CD4-positive, alpha-beta T cell treated with Interleukin-1 beta for 1 hour (primary cell): ENCODE measurements at regions not wholly inside any gene's neighbourhood (a gene's known extent, or its start where the extent isn't known, plus 50 kb on each side); places are given as distances from the start of the nearest gene placed in this dataset.
"Not testable (repeated sequence)": the region's sequence is repeated elsewhere in the genome, so short reads cannot be mapped to it uniquely, and the experiment has no call there.

ENCODE experiments used
- DNase-seq, 2 donors: peaks; one replicate each; pipeline ENCODE4 v3.0.0-alpha.2; 2020 to 2022

DNA sequence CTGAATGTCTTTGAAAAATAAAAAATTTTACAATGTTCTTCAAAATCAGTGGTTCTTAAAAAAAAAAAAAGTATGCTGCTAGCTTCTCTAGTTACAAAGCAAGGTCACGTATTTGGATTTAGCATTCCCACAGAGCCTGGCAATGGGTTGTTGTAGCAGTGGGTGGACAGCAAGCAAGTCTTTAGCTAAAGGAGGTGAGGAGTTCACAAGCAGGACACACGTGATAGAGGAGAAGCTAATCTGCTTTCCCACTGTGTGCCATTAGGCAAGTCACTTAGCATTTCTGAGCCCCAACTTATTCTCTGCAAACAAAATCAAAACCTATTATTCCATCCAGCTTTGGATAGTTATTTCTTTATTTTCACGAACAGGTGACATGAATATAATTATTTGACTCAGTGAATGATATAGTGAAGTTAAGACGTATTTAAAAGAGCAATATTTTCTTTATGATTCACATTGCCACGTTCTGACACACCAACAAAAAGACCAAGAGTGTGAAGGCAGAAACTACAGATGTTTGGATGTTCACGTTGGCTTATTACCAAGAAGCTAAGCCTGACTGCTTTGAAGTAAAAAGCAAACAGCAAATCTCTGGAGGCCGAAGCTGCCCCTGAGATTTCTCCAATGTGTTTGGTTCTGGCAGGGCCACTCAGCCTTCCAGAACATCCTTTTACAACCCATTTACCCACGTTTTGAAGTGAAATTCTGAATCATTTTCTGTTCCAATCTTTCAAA lies 612.1 kb upstream of the CDH6 start:
- DNase-seq: no peak

DNA sequence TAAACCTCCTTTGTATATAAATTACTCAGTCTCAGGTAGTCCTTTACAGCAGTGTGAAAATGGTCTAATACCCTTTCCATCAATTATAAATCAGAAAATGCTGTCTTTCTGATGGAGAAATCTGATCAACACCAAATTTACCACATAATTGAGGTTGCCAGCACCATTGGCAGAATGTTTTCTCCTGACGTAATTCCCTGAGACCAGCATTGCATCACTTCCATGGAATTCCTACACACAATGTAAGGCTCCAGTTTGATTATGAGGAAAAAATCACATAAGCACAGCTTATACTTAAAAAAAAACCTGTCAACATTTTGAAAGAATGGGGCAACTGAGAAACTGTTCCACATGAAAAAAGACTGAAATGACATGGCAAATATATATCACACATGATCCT lies 618.7 kb upstream of the CDH6 start:
- no peak for DNase-seq

DNA sequence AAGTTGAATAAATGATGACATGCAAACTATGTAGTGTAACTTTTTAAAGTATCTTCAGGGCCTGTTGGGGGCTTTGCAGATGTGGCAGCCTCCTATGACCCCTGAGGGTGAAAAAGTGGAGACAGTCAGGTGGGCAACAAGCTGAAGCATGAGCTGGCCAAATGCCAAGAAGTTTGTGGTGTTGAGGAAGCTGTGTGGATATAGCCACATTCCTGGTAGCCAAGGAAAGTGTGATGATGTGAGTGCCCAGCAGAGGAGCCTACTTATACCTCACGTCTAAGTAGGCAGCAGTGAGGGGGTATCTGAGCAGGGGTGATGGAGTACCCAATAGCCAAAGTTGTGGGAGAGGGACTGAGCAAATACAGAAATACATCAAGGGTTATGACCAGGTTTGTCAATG lies 621.2 kb upstream of the CDH6 start:
- DNase-seq: no peak

DNA sequence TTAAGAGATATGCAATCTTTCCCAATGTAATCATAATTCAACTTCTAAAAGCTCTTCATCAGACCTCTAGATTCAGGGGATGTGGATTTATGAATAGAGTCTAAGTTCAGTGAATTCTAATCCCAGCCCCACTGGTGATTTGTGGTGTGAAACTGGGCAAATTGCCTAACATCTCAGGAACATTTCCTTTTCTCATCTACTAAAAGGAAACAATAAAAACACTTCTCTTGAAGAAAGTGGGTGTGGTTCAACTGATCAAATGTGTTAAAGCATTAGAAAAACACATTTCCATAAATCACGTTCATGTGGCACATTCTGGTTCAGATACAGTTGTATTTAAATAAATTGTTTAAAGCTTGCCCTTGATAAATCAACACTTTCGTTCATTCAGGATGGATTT lies 631.7 kb upstream of the CDH6 start:
- DNase-seq: no peak

DNA sequence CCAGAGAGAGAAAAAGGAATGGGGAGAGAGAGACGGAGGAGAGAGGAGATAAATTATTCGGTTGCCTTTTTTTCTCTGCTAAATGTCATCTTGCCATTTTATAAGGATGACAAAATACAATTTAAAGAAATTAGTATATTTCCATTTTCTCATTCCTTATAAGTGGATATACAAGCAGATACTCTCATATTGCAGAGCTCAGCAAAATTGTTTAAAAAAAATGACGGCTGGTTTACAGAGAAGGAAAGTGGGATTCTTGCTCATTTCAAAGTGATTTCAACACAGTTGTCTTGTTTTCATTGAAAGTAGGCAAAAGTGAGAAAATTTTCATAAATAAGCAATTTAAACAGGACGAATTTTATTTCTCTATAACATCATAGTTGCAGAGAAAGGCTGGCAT lies 641.9 kb upstream of the CDH6 start:
- DNase-seq: no peak

DNA sequence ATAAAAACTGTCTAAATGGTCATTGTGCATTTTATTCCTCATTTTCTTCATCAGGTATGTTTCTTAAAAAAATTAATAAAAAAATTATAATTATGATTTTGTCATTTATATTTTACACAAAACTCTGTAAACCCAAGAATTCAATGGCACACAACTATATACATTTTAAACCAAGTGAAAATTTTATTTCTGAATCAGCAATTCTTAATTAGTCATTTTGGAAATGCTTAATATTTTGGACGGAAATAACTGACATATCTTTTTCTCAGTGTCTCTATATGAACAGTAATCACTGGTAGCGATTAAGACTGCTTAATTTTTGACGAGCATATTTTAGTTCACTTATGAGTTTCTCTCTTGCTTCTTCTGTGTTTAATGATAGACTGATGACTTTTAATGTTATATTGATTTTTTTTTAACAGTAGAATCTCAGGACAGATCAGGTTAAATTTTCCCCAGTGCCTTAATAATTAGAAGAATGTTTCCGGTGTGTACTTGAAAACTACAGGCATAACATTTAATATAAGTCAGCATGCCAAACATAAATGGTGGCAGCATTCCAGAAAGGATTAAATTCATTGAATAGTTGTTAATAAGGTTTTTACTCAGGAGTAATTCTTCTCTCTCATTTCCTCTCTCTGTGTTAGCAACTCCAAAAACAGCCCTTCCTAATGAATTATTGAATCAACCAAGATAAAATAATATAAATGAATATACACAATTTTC lies 644.7 kb upstream of the CDH6 start:
- DNase-seq: no peak

DNA sequence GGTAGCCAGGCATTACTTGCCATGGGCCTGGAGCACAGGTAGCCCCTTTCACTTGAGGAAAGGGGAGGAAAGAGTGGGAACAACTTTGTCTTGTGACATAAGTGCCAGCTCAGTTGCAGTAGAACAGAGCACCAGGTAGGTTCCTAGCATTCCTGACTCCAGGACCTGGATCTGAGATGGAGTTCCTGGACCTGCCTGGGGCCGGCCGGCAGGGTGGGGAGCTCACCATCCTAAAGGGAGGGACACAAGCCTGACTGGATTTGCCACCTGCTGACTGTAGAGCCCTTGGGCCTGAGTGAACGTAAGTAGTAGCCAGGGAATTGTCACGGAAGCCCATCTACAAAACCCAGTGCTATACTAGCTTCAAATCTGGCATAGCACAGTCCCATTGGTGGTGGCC lies 653.3 kb upstream of the CDH6 start:
- no peak for DNase-seq

DNA sequence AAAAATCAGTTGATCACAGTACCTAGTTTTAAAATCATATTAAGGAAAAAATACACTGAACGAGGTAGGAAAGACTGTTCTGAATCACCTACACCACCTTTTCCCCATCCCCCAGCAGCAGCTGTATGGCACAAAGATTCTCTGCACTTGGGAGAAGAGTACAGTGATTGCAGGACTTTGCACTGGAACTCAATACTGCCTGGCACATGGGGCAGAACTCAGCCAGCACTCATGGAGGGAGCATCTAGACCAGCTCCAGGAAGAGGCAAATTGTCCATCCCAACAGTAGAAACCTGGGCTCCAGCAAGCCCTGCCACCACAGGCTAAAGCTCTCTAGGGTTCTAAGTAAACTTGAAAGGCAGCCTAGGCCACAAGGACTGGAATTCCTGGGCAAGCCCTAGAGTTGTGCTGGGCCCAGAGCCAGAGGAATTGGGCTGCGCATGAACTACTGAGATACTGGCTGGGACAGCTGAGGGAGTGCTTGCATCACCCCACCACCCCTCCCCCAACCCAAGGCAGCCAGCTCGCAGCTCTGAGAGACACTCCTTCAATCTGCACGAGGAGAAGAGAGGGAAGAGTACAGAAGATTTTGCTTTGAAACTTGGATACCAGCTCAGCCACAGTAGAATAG lies 654.4 kb upstream of the CDH6 start:
- no peak for DNase-seq

DNA sequence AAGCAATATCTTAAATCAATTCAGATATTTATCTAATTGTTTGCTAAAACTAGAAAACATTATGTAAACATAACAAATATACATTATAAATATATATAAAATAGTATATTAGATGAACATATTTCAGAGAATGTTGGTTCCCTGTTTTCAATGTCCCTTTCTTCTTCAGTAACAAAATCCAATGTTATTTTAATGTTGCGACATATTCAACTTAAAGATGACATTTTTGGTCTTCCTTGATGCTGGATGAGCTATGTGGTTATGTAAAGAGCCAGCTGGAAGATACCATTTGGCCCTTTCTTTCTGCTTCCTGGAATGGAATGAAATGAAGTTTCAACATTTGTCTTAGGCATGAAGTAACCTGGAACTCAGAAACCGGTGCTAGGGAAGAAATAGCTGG lies 668.1 kb upstream of the CDH6 start:
- DNase-seq: no peak

DNA sequence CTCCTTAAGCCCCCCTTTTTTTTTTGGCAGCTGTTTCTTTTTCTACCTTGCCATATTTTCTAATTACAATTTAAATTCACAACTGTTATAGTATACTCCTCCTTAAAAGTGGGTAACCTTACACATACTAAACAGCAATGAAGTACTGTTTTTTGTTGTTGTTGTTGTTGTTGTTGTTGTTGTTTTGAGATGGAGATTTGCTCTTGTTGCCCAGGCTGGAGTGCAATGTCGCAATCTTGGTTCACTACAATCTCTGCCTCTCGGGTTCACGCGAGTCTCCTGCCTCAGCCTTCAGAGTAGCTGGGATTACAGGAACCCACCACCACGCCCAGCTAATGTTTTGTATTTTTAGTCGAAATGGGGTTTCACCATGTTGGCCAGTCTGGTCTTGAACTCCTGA lies 669.1 kb upstream of the CDH6 start:
- no peak for DNase-seq

DNA sequence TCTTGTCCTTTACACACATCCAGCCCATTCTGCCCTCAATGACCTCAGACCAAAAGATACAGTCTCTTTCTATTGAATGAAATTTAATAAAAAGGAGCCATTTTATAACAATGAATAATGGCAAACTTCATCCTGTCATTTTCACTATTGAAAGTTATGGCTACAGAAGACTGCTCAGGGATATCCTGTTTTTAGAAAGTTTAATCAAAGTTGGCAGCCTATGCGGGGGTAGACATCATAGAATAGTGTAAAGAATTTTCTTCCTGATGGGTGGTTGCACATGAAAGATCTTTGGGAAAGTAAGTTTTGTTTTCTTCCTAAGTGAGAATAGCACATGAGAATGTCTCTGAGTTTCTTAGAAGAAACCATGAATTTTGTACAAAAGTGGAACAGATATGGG lies 670.4 kb upstream of the CDH6 start:
- DNase-seq: no peak

DNA sequence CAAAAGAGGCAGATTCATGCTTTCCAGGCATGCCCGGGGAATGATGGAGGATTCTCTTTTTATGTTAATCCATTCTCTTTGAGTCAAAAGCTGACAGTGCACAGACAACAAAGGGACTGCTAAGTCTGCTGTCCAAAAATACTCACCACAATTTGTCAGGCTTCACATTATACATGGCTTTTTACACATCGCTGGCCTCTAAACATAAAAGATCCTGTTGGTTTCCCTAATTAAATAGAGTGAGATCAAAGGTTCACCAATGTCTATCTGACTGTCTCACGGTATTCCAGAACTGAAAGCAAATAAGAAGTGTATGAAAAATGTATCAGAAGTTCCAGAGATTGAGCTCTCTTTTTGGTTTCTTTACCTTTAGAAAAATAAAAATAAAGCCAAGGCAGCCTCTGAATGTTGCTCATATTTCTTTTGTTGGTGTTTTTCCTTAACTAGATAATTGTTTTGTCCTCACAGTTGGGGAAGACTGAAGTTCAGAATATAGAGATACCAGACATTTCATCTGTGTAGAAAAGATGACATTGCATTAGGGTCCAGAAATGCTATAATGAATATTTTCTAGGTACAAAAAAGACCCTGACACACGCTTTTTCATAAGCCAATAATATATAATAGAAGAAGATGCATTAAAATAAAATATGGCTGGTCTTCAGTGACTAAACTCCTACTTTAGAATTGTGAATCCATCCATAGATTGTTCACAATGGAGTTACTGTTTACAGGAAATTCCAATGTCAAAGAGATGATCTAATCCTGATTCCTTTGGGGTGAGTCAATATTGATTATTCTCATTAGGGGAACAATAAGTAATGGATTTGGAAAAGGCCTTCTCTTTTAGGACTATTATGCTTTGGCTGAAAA lies 688.2 kb upstream of the CDH6 start:
- DNase-seq: no peak

DNA sequence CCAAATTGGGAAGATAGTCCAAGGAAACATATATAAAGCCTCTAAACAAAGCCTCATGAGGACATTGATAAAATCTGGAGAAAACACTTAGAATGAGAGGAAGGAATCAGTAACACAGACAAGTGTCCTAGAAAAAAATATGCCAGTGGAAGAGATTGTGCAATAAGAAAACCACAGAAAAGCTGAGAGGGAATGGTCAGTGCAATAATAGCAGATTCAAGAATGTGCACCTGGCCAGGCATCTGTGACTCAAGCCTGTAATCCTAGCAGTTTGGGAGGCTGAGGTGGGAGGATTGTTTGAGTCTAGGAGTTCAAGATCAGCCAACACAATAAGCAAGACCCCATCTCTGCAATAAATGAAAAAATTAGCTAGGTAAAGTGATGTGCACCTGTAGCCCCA lies 691.2 kb upstream of the CDH6 start:
- no peak for DNase-seq

DNA sequence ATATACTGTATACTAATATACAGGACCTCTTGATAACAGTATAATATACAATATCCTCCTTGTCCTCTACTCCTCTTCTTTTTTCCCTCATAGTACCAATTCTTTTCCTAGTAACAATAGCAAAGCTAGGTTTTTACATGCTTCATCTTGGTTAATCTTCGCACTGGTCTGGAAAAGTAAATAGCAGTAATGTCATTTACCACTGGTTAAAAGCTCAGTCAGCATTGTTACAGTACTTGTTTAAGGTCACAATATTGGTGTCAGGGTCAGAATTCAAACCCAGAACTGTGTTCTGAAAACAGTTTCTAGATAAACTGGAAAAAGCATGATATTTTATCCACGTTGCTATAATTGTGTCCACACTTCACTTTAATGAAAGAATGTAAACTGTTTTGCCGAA lies 692.4 kb upstream of the CDH6 start:
- no peak for DNase-seq

DNA sequence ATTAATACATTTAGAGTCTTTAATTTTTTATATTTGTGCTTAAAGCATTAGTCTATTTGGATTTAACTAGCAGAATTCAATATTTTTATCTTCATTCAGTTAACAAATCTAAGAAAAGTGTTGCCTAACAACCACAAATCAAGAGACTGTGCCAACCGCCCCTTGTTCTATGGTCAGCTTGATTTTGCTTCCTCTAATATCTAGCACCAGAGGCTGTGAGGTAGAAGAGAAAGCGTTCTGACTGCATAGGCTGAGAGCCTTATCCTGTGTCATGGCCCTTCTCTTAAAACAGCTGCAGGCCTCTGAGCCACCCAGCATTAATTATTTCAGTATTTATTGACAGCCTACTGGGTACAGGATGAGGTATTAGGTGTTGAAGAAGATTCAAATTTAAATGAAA lies 693.0 kb upstream of the CDH6 start:
- DNase-seq: no peak

DNA sequence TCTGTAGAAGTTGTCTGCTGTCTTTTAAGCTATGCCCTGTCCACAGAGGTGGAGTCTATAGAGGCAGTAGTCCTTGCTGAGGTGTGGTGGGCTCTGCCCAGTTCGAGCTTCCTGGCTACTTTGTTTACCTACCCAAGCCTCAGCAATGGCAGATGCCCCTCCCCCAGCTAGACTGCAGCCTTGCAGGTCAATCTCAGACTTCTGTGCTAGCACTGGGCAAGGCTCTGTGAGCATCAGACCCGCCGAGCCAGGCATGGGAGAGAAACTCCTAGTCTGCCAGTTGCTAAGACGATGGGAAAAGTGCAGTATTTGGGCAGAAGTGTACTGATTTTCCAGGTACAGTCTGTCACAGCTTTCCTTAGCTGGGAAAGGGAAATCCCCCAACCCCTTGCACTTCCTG lies 694.1 kb upstream of the CDH6 start:
- no peak for DNase-seq

DNA sequence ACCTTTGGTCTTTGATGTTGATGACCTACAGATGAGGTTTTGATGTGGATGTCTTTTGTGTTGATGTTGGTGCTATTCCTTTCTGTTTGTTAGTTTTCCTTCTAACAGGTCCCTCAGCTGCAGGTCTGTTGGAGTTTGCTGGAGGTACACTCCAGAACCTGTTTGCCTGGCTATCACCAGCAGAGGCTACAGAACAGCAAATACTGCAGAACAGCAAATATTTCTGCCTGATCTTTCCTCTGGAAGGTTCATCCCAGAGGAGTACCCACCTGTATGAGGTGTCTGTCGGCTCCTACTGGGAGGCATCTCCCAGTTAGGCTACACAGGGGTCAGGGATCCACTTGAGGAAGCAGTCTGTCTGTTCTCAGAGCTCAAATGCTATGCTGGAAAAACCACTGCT lies 694.5 kb upstream of the CDH6 start:
- DNase-seq: no peak

DNA sequence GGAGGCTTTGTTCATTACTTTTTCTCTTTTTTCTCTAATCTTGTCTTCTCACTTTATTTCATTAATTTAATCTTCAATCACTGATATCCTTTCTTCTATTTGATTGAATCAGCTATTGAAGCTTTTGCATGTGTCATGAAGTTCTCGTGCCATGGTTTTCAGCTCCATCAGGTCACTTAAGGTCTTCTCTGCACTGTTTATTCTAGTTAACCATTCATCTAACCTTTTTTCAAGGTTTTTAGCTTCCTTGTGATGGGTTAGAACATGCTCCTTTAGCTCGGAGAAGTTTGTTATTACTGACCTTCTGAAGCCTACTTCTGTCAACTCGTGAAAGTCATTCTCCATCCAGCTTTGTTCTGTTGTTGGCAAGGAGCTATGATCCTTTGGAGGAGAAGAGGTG lies 695.0 kb upstream of the CDH6 start:
- DNase-seq: not testable (repeated sequence)

DNA sequence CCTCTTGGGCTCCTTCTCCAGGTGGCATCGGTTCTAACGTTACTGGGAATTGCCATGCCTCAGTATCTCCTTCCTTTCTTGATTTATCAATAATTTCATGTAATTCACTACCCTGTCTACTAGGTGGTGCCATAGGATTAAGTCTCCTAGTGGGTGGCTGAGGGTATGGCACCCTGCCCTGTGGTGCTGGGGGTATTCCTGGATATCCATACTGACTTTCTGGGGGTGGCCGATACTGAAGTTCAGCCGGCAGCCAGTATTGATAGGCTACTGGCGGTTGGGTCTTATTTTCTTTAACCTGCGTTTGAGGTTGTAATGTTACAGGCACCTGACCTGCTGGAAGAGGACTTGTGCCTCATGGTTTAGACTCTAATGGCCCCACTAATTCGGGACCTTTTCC lies 699.4 kb upstream of the CDH6 start:
- not testable (repeated sequence) for DNase-seq

DNA sequence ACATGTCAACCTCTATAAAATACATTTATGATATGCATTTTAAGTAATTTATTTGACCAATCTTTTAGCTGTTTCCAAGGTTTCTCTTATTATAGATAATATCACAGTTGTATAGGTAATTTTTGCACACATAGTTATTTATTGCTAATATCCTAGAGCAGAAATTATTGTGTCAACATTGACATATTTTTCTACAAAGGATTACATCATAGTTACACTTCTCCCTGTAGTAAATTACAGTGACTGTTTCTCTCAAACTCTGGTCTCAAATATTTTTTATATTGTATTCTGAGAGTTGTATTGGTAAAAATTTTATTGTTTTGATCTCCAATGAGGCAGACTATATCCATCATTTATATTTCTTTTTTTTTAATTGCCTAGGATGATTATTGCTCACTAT lies 714.4 kb upstream of the CDH6 start:
- no peak for DNase-seq

DNA sequence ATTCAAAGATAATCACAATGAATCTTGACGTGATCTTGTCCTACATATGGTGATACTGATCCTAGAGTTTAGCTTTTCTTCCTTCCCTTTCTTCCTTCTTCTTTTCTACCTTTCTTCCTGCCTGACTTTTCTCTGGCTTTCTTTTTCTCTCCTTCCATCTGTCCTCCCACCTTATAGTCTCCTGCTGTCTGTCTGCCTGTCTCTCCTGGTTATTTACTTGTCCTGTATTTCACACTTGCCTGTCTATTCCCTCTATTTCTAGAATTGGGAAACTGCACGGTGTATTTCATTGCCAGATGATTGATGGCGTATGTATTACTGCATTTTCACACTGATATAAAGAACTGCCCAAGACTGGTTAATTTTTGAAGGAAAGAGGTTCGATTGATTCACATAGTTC lies 718.1 kb upstream of the CDH6 start:
- no peak for DNase-seq

DNA sequence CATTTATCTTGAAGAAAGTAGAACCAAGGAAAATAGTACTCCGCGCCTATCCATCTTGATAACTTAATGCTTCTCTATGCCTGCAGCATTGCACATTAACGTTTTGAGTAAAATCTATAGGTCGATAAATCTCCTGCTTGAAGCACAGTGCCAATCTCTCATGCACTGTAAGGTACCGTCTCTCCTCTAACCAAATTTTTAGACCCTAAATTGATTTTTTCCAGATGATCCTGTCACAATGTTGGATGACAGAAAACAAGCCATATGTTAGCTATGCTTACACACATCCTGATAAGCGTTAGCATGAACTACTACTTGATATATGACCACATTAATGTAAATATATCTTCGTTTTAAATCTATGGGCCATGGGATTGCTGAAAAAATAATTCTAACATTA lies 723.8 kb upstream of the CDH6 start:
- DNase-seq: no peak

DNA sequence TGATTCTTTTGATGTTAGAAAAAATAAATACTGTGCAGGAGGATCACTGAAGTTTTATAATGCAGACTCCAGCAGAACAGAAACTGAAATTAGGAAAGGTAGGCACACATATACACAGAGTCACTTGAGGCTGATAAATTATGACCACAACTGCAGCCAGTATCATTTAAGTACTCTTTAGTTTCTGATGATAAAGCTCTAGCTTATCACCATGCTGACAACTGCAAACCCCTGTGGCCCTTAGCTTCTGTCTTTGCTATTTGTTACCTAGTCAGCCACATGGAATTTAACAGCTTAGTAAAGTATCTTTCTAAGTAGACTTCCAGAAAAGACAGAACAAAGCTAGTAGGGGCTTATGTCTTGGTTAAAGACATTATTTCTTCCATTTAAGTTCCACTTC lies 734.8 kb upstream of the CDH6 start:
- no peak for DNase-seq
